ENCODE measurements at regions not wholly inside any gene's neighbourhood (a gene's known extent, or its start where the extent isn't known, plus 50 kb on each side); places are given as distances from the start of the nearest gene placed in this dataset.

DNA sequence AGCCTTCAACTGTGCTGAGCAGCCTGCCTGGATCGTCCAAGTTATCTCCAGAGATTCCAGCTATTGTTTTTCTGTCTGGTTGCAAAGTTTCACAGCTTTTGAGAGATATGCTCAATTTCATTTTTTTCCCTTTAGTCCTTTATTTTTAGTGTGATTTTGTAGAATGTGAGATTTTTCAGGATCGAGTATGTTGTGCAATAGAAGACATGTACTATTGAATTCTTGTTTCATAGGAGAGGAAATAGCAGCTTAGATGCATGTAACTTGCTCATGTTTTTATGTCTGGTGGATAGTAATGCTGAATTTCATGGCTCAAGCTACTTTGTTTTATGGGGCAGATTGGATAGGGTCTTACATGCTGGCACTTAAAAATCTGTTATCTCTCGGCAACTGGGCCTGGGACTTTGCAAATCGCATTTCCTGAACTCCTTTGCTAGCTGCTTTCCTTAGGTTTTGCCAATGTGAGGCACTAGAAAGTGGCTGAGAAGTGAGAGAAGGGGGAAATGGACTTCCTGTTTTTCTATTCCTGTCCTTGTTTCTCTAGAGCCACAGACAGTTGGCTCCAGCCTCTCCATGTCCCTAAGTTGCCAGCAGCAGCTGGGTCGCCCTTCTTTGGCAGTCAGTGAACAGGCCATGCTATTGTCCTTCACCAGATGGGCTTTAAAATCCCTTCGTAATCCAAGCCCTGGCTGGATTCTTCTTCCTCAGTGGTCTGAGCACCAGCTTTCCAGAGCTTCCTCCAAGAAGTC lies 101.4 kb upstream of the PDE4B start:
- Histone ChIP-seq H3K27ac (ENCODE audit: low read depth, low read length, poor library complexity, severe bottlenecking) (no peak overlapping the region), H3K79me2 (ENCODE audit: insufficient read depth, low read length) (no peaks in the 10 kb centered on the region), H3K4me1 (ENCODE audit: insufficient read depth, low read length, severe bottlenecking) (no peaks in the 10 kb centered on the region), H3K9me2 (ENCODE audit: low read depth, low read length) (no peaks in the 10 kb centered on the region), H3K9me3 (ENCODE audit: low read length) (no peaks in the 10 kb centered on the region), H3K36me3 (ENCODE audit: insufficient read depth, low read length) (no peaks in the 10 kb centered on the region), H4K20me1 (ENCODE audit: insufficient read depth, low read length) (no peaks in the 10 kb centered on the region), H3K4me2 (ENCODE audit: low read length) (no peak overlapping the region), H3K9ac (ENCODE audit: low read length) (no peak overlapping the region), H3K4me3 (ENCODE audit: low read depth, low read length, poor library complexity, severe bottlenecking) (no peak overlapping the region), H2AFZ (ENCODE audit: low read length) (no peak overlapping the region), H3F3A (ENCODE audit: insufficient read depth, low read length) (no peaks in the 10 kb centered on the region), H3K27me3 (ENCODE audit: insufficient read depth, low read length) (no peaks in the 10 kb centered on the region)
- TF ChIP-seq EZH2 (IDR thresholded peaks at IDR 0.05; ENCODE audit: borderline replicate concordance, low read length) = no peak
- TF ChIP-seq, protein P1, sequence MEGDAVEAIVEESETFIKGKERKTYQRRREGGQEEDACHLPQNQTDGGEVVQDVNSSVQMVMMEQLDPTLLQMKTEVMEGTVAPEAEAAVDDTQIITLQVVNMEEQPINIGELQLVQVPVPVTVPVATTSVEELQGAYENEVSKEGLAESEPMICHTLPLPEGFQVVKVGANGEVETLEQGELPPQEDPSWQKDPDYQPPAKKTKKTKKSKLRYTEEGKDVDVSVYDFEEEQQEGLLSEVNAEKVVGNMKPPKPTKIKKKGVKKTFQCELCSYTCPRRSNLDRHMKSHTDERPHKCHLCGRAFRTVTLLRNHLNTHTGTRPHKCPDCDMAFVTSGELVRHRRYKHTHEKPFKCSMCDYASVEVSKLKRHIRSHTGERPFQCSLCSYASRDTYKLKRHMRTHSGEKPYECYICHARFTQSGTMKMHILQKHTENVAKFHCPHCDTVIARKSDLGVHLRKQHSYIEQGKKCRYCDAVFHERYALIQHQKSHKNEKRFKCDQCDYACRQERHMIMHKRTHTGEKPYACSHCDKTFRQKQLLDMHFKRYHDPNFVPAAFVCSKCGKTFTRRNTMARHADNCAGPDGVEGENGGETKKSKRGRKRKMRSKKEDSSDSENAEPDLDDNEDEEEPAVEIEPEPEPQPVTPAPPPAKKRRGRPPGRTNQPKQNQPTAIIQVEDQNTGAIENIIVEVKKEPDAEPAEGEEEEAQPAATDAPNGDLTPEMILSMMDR (IDR thresholded peaks at IDR 0.05; ENCODE audit: low read length) = no peak

DNA sequence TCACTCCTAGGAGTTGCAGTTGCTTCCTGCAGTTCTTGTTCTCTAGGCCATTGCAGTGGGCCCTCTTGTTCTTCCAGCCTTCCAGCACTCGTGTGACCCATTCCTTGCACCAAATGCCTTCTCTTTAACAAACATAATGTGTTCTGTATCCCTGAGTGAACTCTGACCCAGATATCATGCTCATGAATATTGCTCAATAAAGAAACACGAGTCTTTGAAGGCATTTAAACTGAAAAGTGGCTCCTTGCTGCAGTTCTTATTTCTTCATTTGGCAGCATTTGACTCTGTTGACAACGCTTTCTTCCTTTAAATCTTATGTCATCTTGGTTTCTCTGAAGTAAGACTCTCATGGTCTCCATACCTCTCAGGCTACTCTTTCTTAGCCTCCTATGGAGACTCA lies 100.7 kb upstream of the PDE4B start:
- Histone ChIP-seq H3K9me3 (ENCODE audit: low read length) (no peaks in the 10 kb centered on the region), H4K20me1 (ENCODE audit: insufficient read depth, low read length) (no peaks in the 10 kb centered on the region), H3F3A (ENCODE audit: insufficient read depth, low read length) (no peaks in the 10 kb centered on the region), H3K27ac (ENCODE audit: low read depth, low read length, poor library complexity, severe bottlenecking) (no peak overlapping the region), H3K79me2 (ENCODE audit: insufficient read depth, low read length) (no peaks in the 10 kb centered on the region), H2AFZ (ENCODE audit: low read length) (no peak overlapping the region), H3K4me3 (ENCODE audit: low read depth, low read length, poor library complexity, severe bottlenecking) (no peak overlapping the region), H3K4me1 (ENCODE audit: insufficient read depth, low read length, severe bottlenecking) (no peaks in the 10 kb centered on the region), H3K9me2 (ENCODE audit: low read depth, low read length) (no peaks in the 10 kb centered on the region), H3K9ac (ENCODE audit: low read length) (no peak overlapping the region), H3K4me2 (ENCODE audit: low read length) (no peak overlapping the region), H3K36me3 (ENCODE audit: insufficient read depth, low read length) (no peaks in the 10 kb centered on the region), H3K27me3 (ENCODE audit: insufficient read depth, low read length) (no peaks in the 10 kb centered on the region)
- TF ChIP-seq EZH2 (IDR thresholded peaks at IDR 0.05; ENCODE audit: borderline replicate concordance, low read length) = no peak
- TF ChIP-seq, protein P1 (IDR thresholded peaks at IDR 0.05; ENCODE audit: low read length) = no peak

DNA sequence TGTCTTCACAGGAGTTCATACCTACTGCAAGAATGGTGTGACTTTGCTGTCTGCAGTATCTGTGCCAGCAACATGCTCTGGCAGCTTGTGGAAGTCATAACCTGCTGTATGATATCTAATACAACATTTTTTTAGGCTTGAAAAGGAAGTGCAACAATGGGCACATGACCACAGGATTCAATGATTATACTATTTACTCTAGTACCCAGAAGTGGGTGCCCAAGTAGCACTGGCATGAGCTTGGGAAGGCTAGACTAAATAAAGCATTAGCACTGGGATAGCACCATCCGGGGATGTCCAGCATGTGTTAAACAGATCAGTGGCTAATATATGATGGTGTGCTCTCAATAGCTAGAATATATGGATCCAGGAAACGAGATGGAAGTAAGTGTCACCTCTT lies 98.6 kb upstream of the PDE4B start:
- Histone ChIP-seq H3K4me2 (ENCODE audit: low read length) (no peak overlapping the region), H3K9ac (ENCODE audit: low read length) (no peak overlapping the region), H4K20me1 (ENCODE audit: insufficient read depth, low read length) (no peaks in the 10 kb centered on the region), H3K36me3 (ENCODE audit: insufficient read depth, low read length) (no peaks in the 10 kb centered on the region), H3K4me1 (ENCODE audit: insufficient read depth, low read length, severe bottlenecking) (no peaks in the 10 kb centered on the region), H3K9me2 (ENCODE audit: low read depth, low read length) (no peaks in the 10 kb centered on the region), H3K27ac (ENCODE audit: low read depth, low read length, poor library complexity, severe bottlenecking) (no peak overlapping the region), H3K79me2 (ENCODE audit: insufficient read depth, low read length) (no peaks in the 10 kb centered on the region), H2AFZ (ENCODE audit: low read length) (no peak overlapping the region), H3K9me3 (ENCODE audit: low read length) (no peaks in the 10 kb centered on the region), H3F3A (ENCODE audit: insufficient read depth, low read length) (no peaks in the 10 kb centered on the region), H3K27me3 (ENCODE audit: insufficient read depth, low read length) (no peaks in the 10 kb centered on the region), H3K4me3 (ENCODE audit: low read depth, low read length, poor library complexity, severe bottlenecking) (no peak overlapping the region)
- no peak for TF ChIP-seq EZH2 (IDR thresholded peaks at IDR 0.05; ENCODE audit: borderline replicate concordance, low read length)
- TF ChIP-seq, protein P1 (IDR thresholded peaks at IDR 0.05; ENCODE audit: low read length) = no peak
